ENCODE measurements at regions not wholly inside any gene's neighbourhood (a gene's known extent, or its start where the extent isn't known, plus 50 kb on each side); places are given as distances from the start of the nearest gene placed in this dataset.

GRCh38 chr11:81032906-81033305 lies 1592.1 kb upstream of the TENM4 start:
- TF ChIP-seq MAX (IDR thresholded peaks at IDR 0.05): no peak
- TF ChIP-seq TAF1 (IDR thresholded peaks at IDR 0.05; ENCODE audit: low read depth): no peak
- no peak for TF ChIP-seq USF1 (IDR thresholded peaks at IDR 0.05)
- TF ChIP-seq EP300 (IDR thresholded peaks at IDR 0.05; ENCODE audit: borderline replicate concordance): no peak
- TF ChIP-seq CEBPB (IDR thresholded peaks at IDR 0.05): no peak
- no peak for TF ChIP-seq YY1 (IDR thresholded peaks at IDR 0.05; ENCODE audit: low read depth)
- TF ChIP-seq TCF12 (IDR thresholded peaks at IDR 0.05; ENCODE audit: low read depth): no peak
- no peak for TF ChIP-seq FOXM1 (IDR thresholded peaks at IDR 0.05; ENCODE audit: borderline replicate concordance, low read depth)
- TF ChIP-seq CREB1 (IDR thresholded peaks at IDR 0.05; ENCODE audit: low read depth): no peak
- TF ChIP-seq, protein P1, sequence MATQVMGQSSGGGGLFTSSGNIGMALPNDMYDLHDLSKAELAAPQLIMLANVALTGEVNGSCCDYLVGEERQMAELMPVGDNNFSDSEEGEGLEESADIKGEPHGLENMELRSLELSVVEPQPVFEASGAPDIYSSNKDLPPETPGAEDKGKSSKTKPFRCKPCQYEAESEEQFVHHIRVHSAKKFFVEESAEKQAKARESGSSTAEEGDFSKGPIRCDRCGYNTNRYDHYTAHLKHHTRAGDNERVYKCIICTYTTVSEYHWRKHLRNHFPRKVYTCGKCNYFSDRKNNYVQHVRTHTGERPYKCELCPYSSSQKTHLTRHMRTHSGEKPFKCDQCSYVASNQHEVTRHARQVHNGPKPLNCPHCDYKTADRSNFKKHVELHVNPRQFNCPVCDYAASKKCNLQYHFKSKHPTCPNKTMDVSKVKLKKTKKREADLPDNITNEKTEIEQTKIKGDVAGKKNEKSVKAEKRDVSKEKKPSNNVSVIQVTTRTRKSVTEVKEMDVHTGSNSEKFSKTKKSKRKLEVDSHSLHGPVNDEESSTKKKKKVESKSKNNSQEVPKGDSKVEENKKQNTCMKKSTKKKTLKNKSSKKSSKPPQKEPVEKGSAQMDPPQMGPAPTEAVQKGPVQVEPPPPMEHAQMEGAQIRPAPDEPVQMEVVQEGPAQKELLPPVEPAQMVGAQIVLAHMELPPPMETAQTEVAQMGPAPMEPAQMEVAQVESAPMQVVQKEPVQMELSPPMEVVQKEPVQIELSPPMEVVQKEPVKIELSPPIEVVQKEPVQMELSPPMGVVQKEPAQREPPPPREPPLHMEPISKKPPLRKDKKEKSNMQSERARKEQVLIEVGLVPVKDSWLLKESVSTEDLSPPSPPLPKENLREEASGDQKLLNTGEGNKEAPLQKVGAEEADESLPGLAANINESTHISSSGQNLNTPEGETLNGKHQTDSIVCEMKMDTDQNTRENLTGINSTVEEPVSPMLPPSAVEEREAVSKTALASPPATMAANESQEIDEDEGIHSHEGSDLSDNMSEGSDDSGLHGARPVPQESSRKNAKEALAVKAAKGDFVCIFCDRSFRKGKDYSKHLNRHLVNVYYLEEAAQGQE (IDR thresholded peaks at IDR 0.05; ENCODE audit: low read depth): no peak
- TF ChIP-seq RAD21 (IDR thresholded peaks at IDR 0.05; ENCODE audit: low read depth): no peak
- no peak for TF ChIP-seq ZBTB7A (IDR thresholded peaks at IDR 0.05; ENCODE audit: low read depth)
- TF ChIP-seq TEAD4 (IDR thresholded peaks at IDR 0.05): no peak
- TF ChIP-seq EGR1 (IDR thresholded peaks at IDR 0.05): no peak
- no peak for TF ChIP-seq NFIC (IDR thresholded peaks at IDR 0.05)

DNA sequence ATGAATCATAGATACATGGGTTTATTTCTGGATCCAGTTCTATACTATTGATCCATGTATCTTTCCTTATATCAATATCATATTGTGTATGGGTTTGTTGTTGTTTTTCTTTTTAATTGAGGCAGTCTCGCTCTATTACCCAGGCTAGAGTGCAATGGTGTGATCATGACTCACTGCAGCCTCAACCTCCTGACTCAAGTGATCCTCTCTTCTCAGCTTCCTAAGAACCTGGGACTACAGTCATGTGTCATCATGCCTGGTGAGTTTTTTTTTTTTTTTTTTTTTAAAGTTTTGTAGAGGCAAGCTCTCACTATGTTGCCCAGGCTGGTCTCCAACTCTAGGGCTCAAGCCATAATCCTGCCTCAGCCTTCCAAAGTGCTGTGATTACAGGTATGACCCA lies 1589.4 kb upstream of the TENM4 start:
- TF ChIP-seq EP300 (IDR thresholded peaks at IDR 0.05; ENCODE audit: borderline replicate concordance) (no peak), ZBTB7A (IDR thresholded peaks at IDR 0.05; ENCODE audit: low read depth) (no peak), TEAD4 (IDR thresholded peaks at IDR 0.05) (no peak), RAD21 (IDR thresholded peaks at IDR 0.05; ENCODE audit: low read depth) (no peak)

GRCh38 chr11:81026032-81026431 lies 1585.2 kb upstream of the TENM4 start:
- no peak for TF ChIP-seq TCF12 (IDR thresholded peaks at IDR 0.05; ENCODE audit: low read depth)
- no peak for TF ChIP-seq USF1 (IDR thresholded peaks at IDR 0.05)
- no peak for TF ChIP-seq ZBTB7A (IDR thresholded peaks at IDR 0.05; ENCODE audit: low read depth)
- TF ChIP-seq, protein P1 (IDR thresholded peaks at IDR 0.05; ENCODE audit: low read depth): no peak
- no peak for TF ChIP-seq CREB1 (IDR thresholded peaks at IDR 0.05; ENCODE audit: low read depth)
- no peak for TF ChIP-seq CEBPB (IDR thresholded peaks at IDR 0.05)
- no peak for TF ChIP-seq EP300 (IDR thresholded peaks at IDR 0.05; ENCODE audit: borderline replicate concordance)
- no peak for TF ChIP-seq TEAD4 (IDR thresholded peaks at IDR 0.05)
- no peak for TF ChIP-seq NFIC (IDR thresholded peaks at IDR 0.05)
- no peak for TF ChIP-seq MAX (IDR thresholded peaks at IDR 0.05)
- no peak for TF ChIP-seq FOXM1 (IDR thresholded peaks at IDR 0.05; ENCODE audit: borderline replicate concordance, low read depth)
- no peak for TF ChIP-seq RAD21 (IDR thresholded peaks at IDR 0.05; ENCODE audit: low read depth)
- TF ChIP-seq YY1 (IDR thresholded peaks at IDR 0.05; ENCODE audit: low read depth): no peak
- no peak for TF ChIP-seq EGR1 (IDR thresholded peaks at IDR 0.05)
- no peak for TF ChIP-seq TAF1 (IDR thresholded peaks at IDR 0.05; ENCODE audit: low read depth)

DNA sequence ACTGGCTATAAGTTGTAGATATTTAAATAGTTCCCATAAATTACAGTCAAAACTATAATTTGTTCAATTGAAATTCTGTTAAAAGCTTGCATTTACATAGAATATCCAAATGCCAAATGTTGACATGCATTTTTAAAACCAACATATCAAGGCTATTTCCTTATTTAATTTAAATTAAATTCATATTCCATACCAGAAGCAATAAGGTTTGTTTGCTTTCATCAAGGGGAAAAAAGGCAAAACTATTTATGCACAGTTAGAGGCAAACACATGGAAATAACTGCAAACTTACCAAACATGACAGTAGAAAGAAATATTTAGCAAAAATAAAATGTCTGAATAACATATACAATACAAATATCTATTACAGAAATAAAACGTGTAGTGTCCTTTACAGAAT lies 1581.2 kb upstream of the TENM4 start:
- no peak for TF ChIP-seq TAF1 (IDR thresholded peaks at IDR 0.05; ENCODE audit: low read depth)
- no peak for TF ChIP-seq CEBPB (IDR thresholded peaks at IDR 0.05)
- no peak for TF ChIP-seq RAD21 (IDR thresholded peaks at IDR 0.05; ENCODE audit: low read depth)
- TF ChIP-seq CREB1 (IDR thresholded peaks at IDR 0.05; ENCODE audit: low read depth): no peak
- TF ChIP-seq, protein P1 (IDR thresholded peaks at IDR 0.05; ENCODE audit: low read depth): no peak
- TF ChIP-seq NFIC (IDR thresholded peaks at IDR 0.05): no peak
- TF ChIP-seq EP300 (IDR thresholded peaks at IDR 0.05; ENCODE audit: borderline replicate concordance): no peak
- no peak for TF ChIP-seq TEAD4 (IDR thresholded peaks at IDR 0.05)

- TF ChIP-seq TAF1 (IDR thresholded peaks at IDR 0.05; ENCODE audit: low read depth) (no peak), ZBTB7A (IDR thresholded peaks at IDR 0.05; ENCODE audit: low read depth) (no peak), EGR1 (IDR thresholded peaks at IDR 0.05) (no peak), YY1 (IDR thresholded peaks at IDR 0.05; ENCODE audit: low read depth) (no peak), CEBPB (IDR thresholded peaks at IDR 0.05) (no peak), EP300 (IDR thresholded peaks at IDR 0.05; ENCODE audit: borderline replicate concordance) (no peak), MAX (IDR thresholded peaks at IDR 0.05) (no peak), TEAD4 (IDR thresholded peaks at IDR 0.05) (no peak), CREB1 (IDR thresholded peaks at IDR 0.05; ENCODE audit: low read depth) (no peak), RAD21 (IDR thresholded peaks at IDR 0.05; ENCODE audit: low read depth) (no peak)
- TF ChIP-seq, protein P1 (IDR thresholded peaks at IDR 0.05; ENCODE audit: low read depth): no peak
Observed at GRCh38 chr11:81010631-81011030, 1569.8 kb upstream of the TENM4 start.

All from Ishikawa (cell line).